ENCODE measurements at regions not wholly inside any gene's neighbourhood (a gene's known extent, or its start where the extent isn't known, plus 50 kb on each side); places are given as distances from the start of the nearest gene placed in this dataset.

GRCh38 chr11:112522536-112522935 is 261.9 kb upstream of the PLET1 start:
- H3K4me3 ChIP-seq (ENCODE audit: low read depth, low read length): no peak overlapping the region
- no peak for FAIRE-seq
- no peaks in the 10 kb centered on the region for H3K27me3 ChIP-seq (ENCODE audit: control insufficient read depth, insufficient read depth, low read length)
- DNase-seq (ENCODE audit: low read depth): no peak
- no peaks in the 10 kb centered on the region for H3K36me3 ChIP-seq (ENCODE audit: control insufficient read depth, insufficient read depth, low read length)
- no peak for TF ChIP-seq CTCF (IDR thresholded peaks at IDR 0.05; ENCODE audit: insufficient read depth, low read length, severe bottlenecking)

- no peak for TF ChIP-seq CTCF (IDR thresholded peaks at IDR 0.05; ENCODE audit: insufficient read depth, low read length, severe bottlenecking)
- H3K36me3 ChIP-seq (ENCODE audit: control insufficient read depth, insufficient read depth, low read length): no peaks in the 10 kb centered on the region
- H3K4me3 ChIP-seq (ENCODE audit: low read depth, low read length): no peak overlapping the region
- no peak for DNase-seq (ENCODE audit: low read depth)
- H3K27me3 ChIP-seq (ENCODE audit: control insufficient read depth, insufficient read depth, low read length): no peaks in the 10 kb centered on the region
- no peak for FAIRE-seq
Observed at GRCh38 chr11:112523031-112523430, 262.4 kb upstream of the PLET1 start.

- no peak for FAIRE-seq
Observed at GRCh38 chr11:112523477-112523876, 262.8 kb upstream of the PLET1 start.

GRCh38 chr11:112523951-112524350 is 263.3 kb upstream of the PLET1 start:
- DNase-seq (ENCODE audit: low read depth): no peak
- Histone ChIP-seq H3K4me3 (ENCODE audit: low read depth, low read length) (no peak overlapping the region), H3K36me3 (ENCODE audit: control insufficient read depth, insufficient read depth, low read length) (no peaks in the 10 kb centered on the region), H3K27me3 (ENCODE audit: control insufficient read depth, insufficient read depth, low read length) (no peaks in the 10 kb centered on the region)
- TF ChIP-seq CTCF (IDR thresholded peaks at IDR 0.05; ENCODE audit: insufficient read depth, low read length, severe bottlenecking): no peak
- no peak for FAIRE-seq

More at GRCh38 chr11:112523477-112523876, 262.8 kb upstream of the PLET1 start:
- no peak overlapping the region for H3K4me3 ChIP-seq (ENCODE audit: low read depth, low read length)
- H3K27me3 ChIP-seq (ENCODE audit: control insufficient read depth, insufficient read depth, low read length): no peaks in the 10 kb centered on the region
- no peaks in the 10 kb centered on the region for H3K36me3 ChIP-seq (ENCODE audit: control insufficient read depth, insufficient read depth, low read length)
- DNase-seq (ENCODE audit: low read depth): peak; percentile 46
- TF ChIP-seq CTCF (IDR thresholded peaks at IDR 0.05; ENCODE audit: insufficient read depth, low read length, severe bottlenecking): no peak

- no peaks in the 10 kb centered on the region for H3K27me3 ChIP-seq (ENCODE audit: control insufficient read depth, insufficient read depth, low read length)
- no peak for TF ChIP-seq CTCF (IDR thresholded peaks at IDR 0.05; ENCODE audit: insufficient read depth, low read length, severe bottlenecking)
- no peak for FAIRE-seq
- DNase-seq (ENCODE audit: low read depth): no peak
- no peak overlapping the region for H3K4me3 ChIP-seq (ENCODE audit: low read depth, low read length)
- no peaks in the 10 kb centered on the region for H3K36me3 ChIP-seq (ENCODE audit: control insufficient read depth, insufficient read depth, low read length)
Observed at GRCh38 chr11:112524798-112525197, 264.1 kb upstream of the PLET1 start.

- Histone ChIP-seq H3K27me3 (ENCODE audit: control insufficient read depth, insufficient read depth, low read length) (no peaks in the 10 kb centered on the region), H3K4me3 (ENCODE audit: low read depth, low read length) (no peak overlapping the region), H3K36me3 (ENCODE audit: control insufficient read depth, insufficient read depth, low read length) (no peaks in the 10 kb centered on the region)
- TF ChIP-seq CTCF (IDR thresholded peaks at IDR 0.05; ENCODE audit: insufficient read depth, low read length, severe bottlenecking): no peak
- DNase-seq (ENCODE audit: low read depth) (peak; percentile 82), FAIRE-seq (no peak)
Observed at GRCh38 chr11:112525270-112525669, 264.6 kb upstream of the PLET1 start.

Measured in bronchial epithelial cell (primary cell).